Astrocyte (in vitro differentiated cells and primary cell): ENCODE measurements at regions not wholly inside any gene's neighbourhood (a gene's known extent, or its start where the extent isn't known, plus 50 kb on each side); places are given as distances from the start of the nearest gene placed in this dataset.

Experiments used
- CTCF ChIP-seq: IDR thresholded peaks from 2 replicates; pipeline ENCODE4 v1.5.1; 2011; ENCODE audit warnings: low read depth, mild to moderate bottlenecking, inconsistent platforms, low read length, moderate library complexity; ENCODE audit not compliant: insufficient read depth
- EZH2 ChIP-seq: IDR thresholded peaks from 2 replicates; pipeline ENCODE4 v1.6.1; 2012; ENCODE audit warnings: mild to moderate bottlenecking, low read length, inconsistent platforms; ENCODE audit not compliant: insufficient read depth

GRCh38 chr6:91447530-91448254 is 860.8 kb upstream of the MAP3K7 start:
- no peak for TF ChIP-seq CTCF
- no peak for TF ChIP-seq EZH2
